ENCODE measurements at regions not wholly inside any gene's neighbourhood (a gene's known extent, or its start where the extent isn't known, plus 50 kb on each side); places are given as distances from the start of the nearest gene placed in this dataset.

DNA sequence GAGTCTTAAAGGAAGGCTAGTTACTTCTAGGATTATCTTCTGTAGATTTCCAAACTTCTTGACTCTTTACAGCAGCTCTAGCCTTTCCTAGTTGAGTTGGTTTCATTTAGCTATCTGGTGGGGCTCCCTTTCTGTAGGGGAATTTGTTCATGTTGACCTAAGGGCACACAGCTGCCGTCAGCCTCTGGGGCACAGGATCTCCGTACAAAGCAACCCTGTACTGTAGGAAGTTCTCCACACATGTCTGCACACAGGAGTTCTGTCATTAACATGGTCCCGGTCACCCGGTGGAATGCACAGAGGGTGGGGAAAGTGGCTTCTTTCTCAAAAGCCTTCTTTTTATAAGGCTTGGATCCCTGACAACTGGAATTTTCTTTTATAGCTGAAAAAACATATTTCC lies 88.7 kb upstream of the TNIK start:
- TF ChIP-seq, protein P1, sequence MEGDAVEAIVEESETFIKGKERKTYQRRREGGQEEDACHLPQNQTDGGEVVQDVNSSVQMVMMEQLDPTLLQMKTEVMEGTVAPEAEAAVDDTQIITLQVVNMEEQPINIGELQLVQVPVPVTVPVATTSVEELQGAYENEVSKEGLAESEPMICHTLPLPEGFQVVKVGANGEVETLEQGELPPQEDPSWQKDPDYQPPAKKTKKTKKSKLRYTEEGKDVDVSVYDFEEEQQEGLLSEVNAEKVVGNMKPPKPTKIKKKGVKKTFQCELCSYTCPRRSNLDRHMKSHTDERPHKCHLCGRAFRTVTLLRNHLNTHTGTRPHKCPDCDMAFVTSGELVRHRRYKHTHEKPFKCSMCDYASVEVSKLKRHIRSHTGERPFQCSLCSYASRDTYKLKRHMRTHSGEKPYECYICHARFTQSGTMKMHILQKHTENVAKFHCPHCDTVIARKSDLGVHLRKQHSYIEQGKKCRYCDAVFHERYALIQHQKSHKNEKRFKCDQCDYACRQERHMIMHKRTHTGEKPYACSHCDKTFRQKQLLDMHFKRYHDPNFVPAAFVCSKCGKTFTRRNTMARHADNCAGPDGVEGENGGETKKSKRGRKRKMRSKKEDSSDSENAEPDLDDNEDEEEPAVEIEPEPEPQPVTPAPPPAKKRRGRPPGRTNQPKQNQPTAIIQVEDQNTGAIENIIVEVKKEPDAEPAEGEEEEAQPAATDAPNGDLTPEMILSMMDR (IDR thresholded peaks at IDR 0.05): no peak
- TF ChIP-seq POLR2A (IDR thresholded peaks at IDR 0.05): no peak
- Histone ChIP-seq H3K4me3 (no peak overlapping the region), H3K9me3 (no peaks in the 10 kb centered on the region), H3K27ac (no peak overlapping the region), H3K27me3 (no peaks in the 10 kb centered on the region), H3K4me1 (no peaks in the 10 kb centered on the region), H3K36me3 (no peaks in the 10 kb centered on the region)
- DNase-seq: no peak

DNA sequence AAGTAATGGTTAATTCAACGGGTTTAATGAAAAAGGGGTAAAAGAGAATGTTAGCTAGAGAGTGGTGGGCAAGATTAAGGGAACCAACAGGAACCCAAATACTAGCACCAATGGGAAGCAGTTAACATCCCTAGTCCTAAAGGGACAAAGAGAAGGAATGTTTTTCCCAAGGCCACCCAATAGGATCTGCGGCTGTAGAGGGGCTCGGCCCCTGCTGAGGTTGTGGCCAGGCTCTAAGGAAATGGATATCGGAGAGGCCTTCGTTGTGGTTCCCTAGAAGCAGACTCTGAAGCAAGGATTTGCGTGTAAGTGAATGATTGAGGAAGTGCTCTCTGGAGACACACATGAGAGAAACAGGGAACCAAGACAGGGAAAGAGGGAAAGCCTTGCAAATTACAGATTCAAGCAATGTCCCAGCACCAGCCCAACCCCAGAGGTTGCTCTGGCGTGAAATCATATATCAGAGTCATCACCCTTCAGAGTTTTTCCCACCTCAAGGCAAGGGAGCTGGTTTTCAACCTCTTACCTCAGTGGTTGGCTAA lies 83.6 kb upstream of the TNIK start:
- no peaks in the 10 kb centered on the region for H3K4me1 ChIP-seq
- no peak for DNase-seq
- H3K27ac ChIP-seq: no peak overlapping the region
- no peaks in the 10 kb centered on the region for H3K27me3 ChIP-seq
- no peak overlapping the region for H3K4me3 ChIP-seq
- no peaks in the 10 kb centered on the region for H3K9me3 ChIP-seq
- H3K36me3 ChIP-seq: no peaks in the 10 kb centered on the region
- TF ChIP-seq, protein P1 (IDR thresholded peaks at IDR 0.05): no peak
- no peak for TF ChIP-seq POLR2A (IDR thresholded peaks at IDR 0.05)

DNA sequence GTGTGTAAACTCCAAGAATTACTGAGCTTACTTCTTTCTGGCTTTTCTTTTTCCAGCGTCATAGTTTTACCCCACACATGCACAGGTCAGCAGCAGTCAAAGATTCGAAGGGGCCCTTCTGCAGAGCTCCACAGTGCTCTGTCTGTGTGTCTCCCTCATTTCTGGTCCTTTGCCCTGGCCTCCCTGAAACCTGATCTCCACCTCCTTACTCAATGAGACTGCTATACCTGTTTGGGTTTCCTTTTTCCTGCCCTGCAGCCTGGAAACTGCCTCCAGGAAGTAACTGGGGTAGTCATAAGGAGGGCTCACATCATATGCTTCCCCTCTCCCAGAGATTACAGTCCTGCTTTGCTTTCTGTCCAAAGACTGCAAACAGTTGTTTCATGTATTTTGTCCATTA lies 82.8 kb upstream of the TNIK start:
- H3K36me3 ChIP-seq: no peaks in the 10 kb centered on the region
- no peaks in the 10 kb centered on the region for H3K4me1 ChIP-seq
- H3K27ac ChIP-seq: no peak overlapping the region
- TF ChIP-seq, protein P1 (IDR thresholded peaks at IDR 0.05): no peak
- TF ChIP-seq POLR2A (IDR thresholded peaks at IDR 0.05): no peak
- no peak overlapping the region for H3K4me3 ChIP-seq
- no peak for DNase-seq
- H3K27me3 ChIP-seq: no peaks in the 10 kb centered on the region
- H3K9me3 ChIP-seq: no peaks in the 10 kb centered on the region

DNA sequence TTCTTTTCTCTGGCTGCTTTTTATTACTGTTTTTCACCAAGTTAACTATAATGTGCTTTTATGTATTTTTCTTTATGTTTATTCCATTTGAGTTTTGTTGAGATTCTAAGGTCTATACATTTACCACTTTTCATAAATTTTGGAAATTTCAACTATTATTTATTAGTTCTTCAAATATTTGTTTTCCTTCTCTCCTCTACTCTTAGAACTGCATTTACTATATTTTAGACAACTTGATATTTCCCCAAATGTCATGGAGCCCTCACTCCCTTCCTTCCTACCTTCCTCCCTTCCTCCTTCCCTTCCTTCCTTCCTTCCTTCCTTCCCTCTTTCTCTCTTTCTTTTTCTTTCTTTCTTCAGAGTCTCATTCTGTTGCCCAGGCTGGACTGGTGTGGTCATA lies 81.4 kb upstream of the TNIK start:
- TF ChIP-seq, protein P1 (IDR thresholded peaks at IDR 0.05): no peak
- TF ChIP-seq POLR2A (IDR thresholded peaks at IDR 0.05): no peak
- H3K4me3 ChIP-seq: no peak overlapping the region
- no peak for DNase-seq
- no peaks in the 10 kb centered on the region for H3K9me3 ChIP-seq
- no peak overlapping the region for H3K27ac ChIP-seq
- no peaks in the 10 kb centered on the region for H3K36me3 ChIP-seq
- no peaks in the 10 kb centered on the region for H3K4me1 ChIP-seq
- H3K27me3 ChIP-seq: no peaks in the 10 kb centered on the region

DNA sequence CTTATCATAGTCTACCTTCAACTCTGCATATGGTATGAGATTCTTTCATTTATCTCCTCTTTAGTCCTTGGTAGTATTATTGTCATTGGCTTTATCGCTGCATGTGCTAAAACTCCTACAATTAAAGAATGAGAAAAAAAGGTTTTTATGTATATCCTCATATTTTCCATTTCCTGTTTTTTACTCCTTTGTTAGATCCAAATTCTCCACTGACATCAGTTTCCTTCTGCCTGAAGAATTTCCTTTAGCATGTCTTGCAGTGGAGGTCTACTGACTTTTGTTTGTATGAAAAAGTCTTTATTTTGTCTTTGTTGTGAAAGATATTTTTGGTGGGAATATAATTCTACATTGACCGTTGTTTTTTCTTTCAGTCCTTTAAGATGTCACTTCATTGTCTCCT lies 81.0 kb upstream of the TNIK start:
- Histone ChIP-seq H3K4me1 (no peaks in the 10 kb centered on the region), H3K4me3 (no peak overlapping the region), H3K36me3 (no peaks in the 10 kb centered on the region), H3K27me3 (no peaks in the 10 kb centered on the region), H3K27ac (no peak overlapping the region), H3K9me3 (no peaks in the 10 kb centered on the region)
- DNase-seq: no peak
- no peak for TF ChIP-seq POLR2A (IDR thresholded peaks at IDR 0.05)
- TF ChIP-seq, protein P1 (IDR thresholded peaks at IDR 0.05): no peak

DNA sequence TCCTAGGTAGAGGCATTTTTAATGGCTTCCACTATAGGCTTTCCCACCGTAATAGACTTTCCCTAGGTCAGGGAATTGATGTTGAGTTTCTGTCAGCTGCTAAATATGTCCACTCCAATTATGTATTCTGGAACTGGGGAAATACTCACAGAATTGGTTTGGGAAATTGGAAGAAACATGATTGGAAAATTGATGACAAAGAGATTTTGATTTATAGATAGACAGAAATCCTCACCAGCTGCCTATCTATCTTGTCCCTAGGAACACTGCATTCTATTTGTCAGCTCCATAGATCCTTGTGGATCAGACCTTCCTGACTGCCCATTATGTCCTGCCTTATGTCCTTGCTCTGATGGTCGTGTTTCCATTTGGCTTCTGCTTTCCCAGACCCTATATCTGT lies 75.6 kb upstream of the TNIK start:
- H3K36me3 ChIP-seq: no peaks in the 10 kb centered on the region
- H3K27ac ChIP-seq: no peak overlapping the region
- H3K4me1 ChIP-seq: no peaks in the 10 kb centered on the region
- H3K9me3 ChIP-seq: no peaks in the 10 kb centered on the region
- DNase-seq: no peak
- TF ChIP-seq POLR2A (IDR thresholded peaks at IDR 0.05): no peak
- TF ChIP-seq, protein P1 (IDR thresholded peaks at IDR 0.05): no peak
- H3K4me3 ChIP-seq: no peak overlapping the region
- no peaks in the 10 kb centered on the region for H3K27me3 ChIP-seq
